HL-60 (cell line): ENCODE measurements at regions not wholly inside any gene's neighbourhood (a gene's known extent, or its start where the extent isn't known, plus 50 kb on each side); places are given as distances from the start of the nearest gene placed in this dataset.

Source experiments
- DNase-seq, 2 experiments: peaks; one replicate each; pipeline ENCODE4 v3.0.0-alpha.2; 2010 to 2020; ENCODE audit warnings: low read depth in 1 of 2, low spot score in 1 of 2
- H3K27ac ChIP-seq: fragments of 250-450 bp; sonication (Bioruptor Pico); replicated peaks from 2 replicates; pipeline ENCODE4 v1.5.1; 2020; ENCODE audit warnings: mild to moderate bottlenecking, moderate library complexity
- H3K27me3 ChIP-seq: fragments of 250-450 bp; sonication (Bioruptor Pico); 2 replicates; pipeline ENCODE4 v1.5.1; 2021; ENCODE audit warnings: mild to moderate bottlenecking, moderate library complexity; ENCODE audit not compliant: insufficient read depth, poor library complexity, severe bottlenecking
- H3K4me3 ChIP-seq: replicated peaks from 2 replicates; pipeline ENCODE4 v1.5.1; 2011; ENCODE audit warnings: mild to moderate bottlenecking, control low read depth, low read length; ENCODE audit not compliant: insufficient read depth
- CTCF ChIP-seq: IDR thresholded peaks from one replicate; pipeline ENCODE4 v1.5.1; 2011; ENCODE audit warnings: low read length, control low read depth, inconsistent platforms; ENCODE audit not compliant: insufficient read depth
- GABPA ChIP-seq: IDR thresholded peaks from 2 replicates; pipeline ENCODE4 v1.6.1; 2012; ENCODE audit warnings: low read depth
- POLR2AphosphoS5 ChIP-seq: IDR thresholded peaks from 2 replicates; pipeline ENCODE4 v1.6.1; 2012; ENCODE audit warnings: low read depth
- REST ChIP-seq: IDR thresholded peaks from 2 replicates; pipeline ENCODE4 v1.6.1; 2012; ENCODE audit warnings: low read depth; ENCODE audit not compliant: insufficient replicate concordance
- SPI1 ChIP-seq: IDR thresholded peaks from 2 replicates; pipeline ENCODE4 v1.6.1; 2012; ENCODE audit warnings: low read depth, mild to moderate bottlenecking, borderline replicate concordance

GRCh38 chr6:65790666-65791065 is 83.6 kb upstream of the EYS start:
- Histone ChIP-seq H3K27ac (no peak overlapping the region), H3K4me3 (no peak overlapping the region), H3K27me3 (no peaks in the 10 kb centered on the region)
- no peak for DNase-seq
- TF ChIP-seq REST, result no peak
- no peak for TF ChIP-seq GABPA
- TF ChIP-seq POLR2AphosphoS5, result no peak
- TF ChIP-seq CTCF, result no peak
- no peak for TF ChIP-seq SPI1

- no peak for DNase-seq
- Histone ChIP-seq H3K27me3 (no peaks in the 10 kb centered on the region), H3K4me3 (no peak overlapping the region), H3K27ac (no peak overlapping the region)
- no peak for TF ChIP-seq REST
- TF ChIP-seq CTCF, result no peak
- no peak for TF ChIP-seq SPI1
- no peak for TF ChIP-seq GABPA
- no peak for TF ChIP-seq POLR2AphosphoS5
Measured at GRCh38 chr6:65787787-65788186, 80.8 kb upstream of the EYS start.

- no peak overlapping the region for H3K27ac ChIP-seq
- no peak for DNase-seq
- TF ChIP-seq SPI1, result no peak
- TF ChIP-seq REST, result no peak
- no peak for TF ChIP-seq POLR2AphosphoS5
- no peak for TF ChIP-seq CTCF
- TF ChIP-seq GABPA, result no peak
Measured at GRCh38 chr6:65786815-65787214, 79.8 kb upstream of the EYS start.

More at GRCh38 chr6:65786815-65787214, 79.8 kb upstream of the EYS start:
- H3K4me3 ChIP-seq, result no peak overlapping the region
- no peaks in the 10 kb centered on the region for H3K27me3 ChIP-seq
